HG02763 (cell line): ENCODE measurements at regions not wholly inside any gene's neighbourhood (a gene's known extent, or its start where the extent isn't known, plus 50 kb on each side); places are given as distances from the start of the nearest gene placed in this dataset.
"Not testable (repeated sequence)": the region's sequence is repeated elsewhere in the genome, so short reads cannot be mapped to it uniquely, and the experiment has no call there.

Source experiments
- ATAC-seq: cut with Tn5 transposase; IDR thresholded peaks from one replicate; pipeline ENCODE4 v1.9.1; 2021; ENCODE audit warnings: mild to moderate bottlenecking, moderate library complexity; ENCODE audit not compliant: unreplicated experiment

- ATAC-seq = no peak
Observed at GRCh38 chr2:82234283-82234874, 1929.8 kb upstream of the LRRTM1 start.

GRCh38 chr2:82233806-82234205, 1929.3 kb upstream of the LRRTM1 start:
- ATAC-seq = no peak

GRCh38 chr2:82230406-82230805, 1925.9 kb upstream of the LRRTM1 start:
- ATAC-seq = no peak

GRCh38 chr2:82226441-82226840, 1921.9 kb upstream of the LRRTM1 start:
- ATAC-seq = no peak

GRCh38 chr2:82224301-82224940, 1919.9 kb upstream of the LRRTM1 start:
- no peak for ATAC-seq

- no peak for ATAC-seq
Observed at GRCh38 chr2:82215212-82215611, 1910.7 kb upstream of the LRRTM1 start.

- no peak for ATAC-seq
Observed at GRCh38 chr2:82199493-82199852, 1894.9 kb upstream of the LRRTM1 start.

- no peak for ATAC-seq
Observed at GRCh38 chr2:82198809-82199492, 1894.4 kb upstream of the LRRTM1 start.

GRCh38 chr2:82182270-82182669, 1877.7 kb upstream of the LRRTM1 start:
- ATAC-seq = no peak

- not testable (repeated sequence) for ATAC-seq
Observed at GRCh38 chr2:82175210-82175609, 1870.7 kb upstream of the LRRTM1 start.

GRCh38 chr2:82172483-82172882, 1867.9 kb upstream of the LRRTM1 start:
- no peak for ATAC-seq

GRCh38 chr2:82169379-82169778, 1864.8 kb upstream of the LRRTM1 start:
- no peak for ATAC-seq

- ATAC-seq = no peak
Observed at GRCh38 chr2:82165377-82165776, 1860.8 kb upstream of the LRRTM1 start.

- ATAC-seq = no peak
Observed at GRCh38 chr2:82158150-82158549, 1853.6 kb upstream of the LRRTM1 start.

- ATAC-seq = no peak
Observed at GRCh38 chr2:82155469-82155868, 1850.9 kb upstream of the LRRTM1 start.

- no peak for ATAC-seq
Observed at GRCh38 chr2:82143343-82143742, 1838.8 kb upstream of the LRRTM1 start.

GRCh38 chr2:82139979-82140611, 1835.5 kb upstream of the LRRTM1 start:
- no peak for ATAC-seq

- ATAC-seq = no peak
Observed at GRCh38 chr2:82137441-82137840, 1832.9 kb upstream of the LRRTM1 start.

- no peak for ATAC-seq
Observed at GRCh38 chr2:82128051-82128450, 1823.5 kb upstream of the LRRTM1 start.

GRCh38 chr2:82124629-82125028, 1820.1 kb upstream of the LRRTM1 start:
- ATAC-seq = no peak

GRCh38 chr2:82120654-82121053, 1816.1 kb upstream of the LRRTM1 start:
- no peak for ATAC-seq

GRCh38 chr2:82120115-82120514, 1815.6 kb upstream of the LRRTM1 start:
- no peak for ATAC-seq
